ENCODE measurements at regions not wholly inside any gene's neighbourhood (a gene's known extent, or its start where the extent isn't known, plus 50 kb on each side); places are given as distances from the start of the nearest gene placed in this dataset.

DNA sequence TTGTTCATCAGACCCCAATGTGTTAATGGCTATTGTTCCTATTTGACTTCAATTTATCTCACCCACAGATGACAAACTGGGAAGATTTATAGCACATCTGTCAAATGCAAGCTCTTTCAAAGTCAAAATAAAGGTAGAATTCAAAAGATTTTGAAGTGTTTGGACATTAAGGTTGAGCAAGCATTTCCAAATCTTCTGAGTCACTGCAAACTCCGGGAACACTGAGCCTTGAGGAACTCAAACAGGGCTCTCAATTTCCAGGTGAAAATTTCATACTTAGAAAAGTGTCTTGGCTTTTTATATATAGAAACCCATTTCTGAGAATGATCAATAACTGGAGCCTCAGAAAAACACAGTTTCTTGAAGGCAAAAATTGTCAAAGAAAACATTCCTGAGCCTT is 199.5 kb upstream of the IGFBP7 start:
- no peak overlapping the region for H3K18ac ChIP-seq (ENCODE audit: low read length)
- H3K23ac ChIP-seq (ENCODE audit: low read length): no peak overlapping the region
- no peaks in the 10 kb centered on the region for H3K27me3 ChIP-seq (ENCODE audit: insufficient read depth, low read length)
- H3K4me2 ChIP-seq (ENCODE audit: low read length): no peak overlapping the region
- H2AK5ac ChIP-seq (ENCODE audit: low read length): no peak overlapping the region
- peaks cover 5% of the 10 kb centered on the region in 2 experiments for H3K4me1 ChIP-seq (ENCODE audit: control insufficient read depth in 1 of 2, insufficient read depth in 2 of 2, low read length in 2 of 2)
- H3K36me3 ChIP-seq (ENCODE audit: control insufficient read depth in 1 of 2, insufficient read depth in 2 of 2, low read length in 2 of 2): no peaks in the 10 kb centered on the region
- no peak overlapping the region for H4K12ac ChIP-seq (ENCODE audit: low read depth, low read length)
- no peak overlapping the region for H4K91ac ChIP-seq (ENCODE audit: low read depth, low read length)
- H2BK12ac ChIP-seq (ENCODE audit: low read length): no peak overlapping the region
- H2BK120ac ChIP-seq (ENCODE audit: insufficient read depth, low read length, poor library complexity): no peak overlapping the region
- no CpG with 5 or more reads among the region's 1 CpG for WGBS (ENCODE audit: extremely low coverage, insufficient coverage, insufficient read length)
- peaks cover 3% of the 10 kb centered on the region for H3K79me1 ChIP-seq (ENCODE audit: low read length)
- H4K8ac ChIP-seq (ENCODE audit: low read depth, low read length): no peak overlapping the region
- peak; percentile 42 to 82 for DNase-seq
- no peak overlapping the region for H3K4me3 ChIP-seq (ENCODE audit: low read depth, low read length)
- H3K14ac ChIP-seq (ENCODE audit: low read length): no peak overlapping the region
- no peaks in the 10 kb centered on the region for H3K9me3 ChIP-seq (ENCODE audit: insufficient read depth, low read depth, low read length)
- no peak overlapping the region for H2BK5ac ChIP-seq (ENCODE audit: low read depth, low read length, poor library complexity)
- H2AFZ ChIP-seq (ENCODE audit: insufficient read depth, low read length, poor library complexity): no peak overlapping the region
- H3K9ac ChIP-seq (ENCODE audit: low read length): no peak overlapping the region
- no peak overlapping the region for H3K27ac ChIP-seq (ENCODE audit: low read depth, low read length)
- H3K79me2 ChIP-seq (ENCODE audit: control insufficient read depth, insufficient read depth, low read length, poor library complexity): no peaks in the 10 kb centered on the region
- H3K4ac ChIP-seq (ENCODE audit: low read depth, low read length): no peak overlapping the region

DNA sequence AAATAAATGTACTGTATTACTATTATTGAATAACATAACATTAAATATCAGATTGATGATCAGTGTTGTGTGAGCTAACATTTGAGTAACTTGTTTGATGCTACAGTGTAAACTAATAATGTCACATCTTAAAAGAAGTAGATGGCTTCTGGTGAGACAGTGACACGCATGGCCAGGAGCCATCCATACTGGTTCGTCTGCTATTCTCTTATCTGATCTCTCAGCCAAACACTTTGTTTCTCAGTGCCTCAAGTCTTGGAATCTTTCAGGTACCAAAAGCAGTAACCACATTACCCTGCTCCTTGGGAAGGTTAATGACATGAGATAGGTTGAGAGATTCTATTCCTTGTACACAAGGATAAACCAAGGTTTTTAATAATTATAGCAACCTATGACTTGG is 198.1 kb upstream of the IGFBP7 start:
- Histone ChIP-seq H3K79me1 (ENCODE audit: low read length) (peaks cover 3% of the 10 kb centered on the region), H3K9me3 (ENCODE audit: insufficient read depth, low read depth, low read length) (no peaks in the 10 kb centered on the region)

DNA sequence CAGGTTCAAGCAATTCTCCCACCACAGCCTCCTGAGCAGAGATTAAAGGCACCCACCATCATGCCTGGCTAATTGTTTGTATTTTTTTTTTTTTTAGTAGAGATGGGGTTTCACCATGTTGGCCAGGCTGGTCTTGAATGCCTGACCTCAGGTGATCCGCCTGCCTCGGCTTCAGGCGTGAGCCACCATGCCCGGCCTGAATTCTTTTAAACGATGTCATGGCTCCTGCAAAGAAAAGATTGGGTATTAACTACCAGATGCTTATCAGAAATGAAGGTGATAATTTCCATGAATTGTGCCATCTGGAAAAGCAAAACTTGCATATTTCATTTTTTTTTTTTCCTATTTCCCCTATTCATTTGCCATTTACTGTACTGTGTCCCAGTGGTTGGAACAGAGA is 195.7 kb upstream of the IGFBP7 start:
- Histone ChIP-seq H3K27me3 (ENCODE audit: insufficient read depth, low read length) (no peaks in the 10 kb centered on the region), H3K27ac (ENCODE audit: low read depth, low read length) (no peak overlapping the region), H2BK120ac (ENCODE audit: insufficient read depth, low read length, poor library complexity) (no peak overlapping the region), H3K36me3 (ENCODE audit: control insufficient read depth in 1 of 2, insufficient read depth in 2 of 2, low read length in 2 of 2) (no peaks in the 10 kb centered on the region), H3K23ac (ENCODE audit: low read length) (no peak overlapping the region), H3K79me1 (ENCODE audit: low read length) (no peaks in the 10 kb centered on the region), H2BK12ac (ENCODE audit: low read length) (no peak overlapping the region), H3K79me2 (ENCODE audit: control insufficient read depth, insufficient read depth, low read length, poor library complexity) (no peaks in the 10 kb centered on the region), H2BK5ac (ENCODE audit: low read depth, low read length, poor library complexity) (no peak overlapping the region), H3K9me3 (ENCODE audit: insufficient read depth, low read depth, low read length) (peaks cover 2% of the 10 kb centered on the region), H4K91ac (ENCODE audit: low read depth, low read length) (no peak overlapping the region), H4K12ac (ENCODE audit: low read depth, low read length) (no peak overlapping the region), H3K4me3 (ENCODE audit: low read depth, low read length) (no peak overlapping the region), H3K14ac (ENCODE audit: low read length) (no peak overlapping the region), H3K4me1 (ENCODE audit: control insufficient read depth in 1 of 2, insufficient read depth in 2 of 2, low read length in 2 of 2) (peaks cover 4 to 6% of the 10 kb centered on the region in 2 experiments), H2AFZ (ENCODE audit: insufficient read depth, low read length, poor library complexity) (no peak overlapping the region), H2AK5ac (ENCODE audit: low read length) (no peak overlapping the region), H3K9ac (ENCODE audit: low read length) (no peak overlapping the region), H3K4ac (ENCODE audit: low read depth, low read length) (no peak overlapping the region), H3K18ac (ENCODE audit: low read length) (no peak overlapping the region), H4K8ac (ENCODE audit: low read depth, low read length) (no peak overlapping the region), H3K4me2 (ENCODE audit: low read length) (no peak overlapping the region)
- WGBS (ENCODE audit: extremely low coverage, insufficient coverage, insufficient read length): no CpG with 5 or more reads among the region's 5 CpGs
- DNase-seq: peak; percentile 83 to 88

More for the DNA sequence above, 198.1 kb upstream of the IGFBP7 start:
- peak; percentile 58 to 69 for DNase-seq
- no peak overlapping the region for H2BK12ac ChIP-seq (ENCODE audit: low read length)
- no peak overlapping the region for H3K4me2 ChIP-seq (ENCODE audit: low read length)
- H4K91ac ChIP-seq (ENCODE audit: low read depth, low read length): no peak overlapping the region
- H2AK5ac ChIP-seq (ENCODE audit: low read length): no peak overlapping the region
- no peak overlapping the region for H3K18ac ChIP-seq (ENCODE audit: low read length)
- peaks cover 5% of the 10 kb centered on the region in 2 experiments for H3K4me1 ChIP-seq (ENCODE audit: control insufficient read depth in 1 of 2, insufficient read depth in 2 of 2, low read length in 2 of 2)
- no peak overlapping the region for H3K14ac ChIP-seq (ENCODE audit: low read length)
- no CpG with 5 or more reads among the region's 2 CpGs for WGBS (ENCODE audit: extremely low coverage, insufficient coverage, insufficient read length)
- H2AFZ ChIP-seq (ENCODE audit: insufficient read depth, low read length, poor library complexity): no peak overlapping the region
- no peak overlapping the region for H2BK5ac ChIP-seq (ENCODE audit: low read depth, low read length, poor library complexity)
- no peak overlapping the region for H4K8ac ChIP-seq (ENCODE audit: low read depth, low read length)
- no peak overlapping the region for H3K9ac ChIP-seq (ENCODE audit: low read length)
- no peak overlapping the region for H2BK120ac ChIP-seq (ENCODE audit: insufficient read depth, low read length, poor library complexity)
- H3K27me3 ChIP-seq (ENCODE audit: insufficient read depth, low read length): no peaks in the 10 kb centered on the region
- H3K27ac ChIP-seq (ENCODE audit: low read depth, low read length): no peak overlapping the region
- H3K4me3 ChIP-seq (ENCODE audit: low read depth, low read length): no peak overlapping the region
- no peak overlapping the region for H4K12ac ChIP-seq (ENCODE audit: low read depth, low read length)
- no peak overlapping the region for H3K23ac ChIP-seq (ENCODE audit: low read length)
- no peaks in the 10 kb centered on the region for H3K36me3 ChIP-seq (ENCODE audit: control insufficient read depth in 1 of 2, insufficient read depth in 2 of 2, low read length in 2 of 2)
- H3K4ac ChIP-seq (ENCODE audit: low read depth, low read length): no peak overlapping the region
- no peaks in the 10 kb centered on the region for H3K79me2 ChIP-seq (ENCODE audit: control insufficient read depth, insufficient read depth, low read length, poor library complexity)

DNA sequence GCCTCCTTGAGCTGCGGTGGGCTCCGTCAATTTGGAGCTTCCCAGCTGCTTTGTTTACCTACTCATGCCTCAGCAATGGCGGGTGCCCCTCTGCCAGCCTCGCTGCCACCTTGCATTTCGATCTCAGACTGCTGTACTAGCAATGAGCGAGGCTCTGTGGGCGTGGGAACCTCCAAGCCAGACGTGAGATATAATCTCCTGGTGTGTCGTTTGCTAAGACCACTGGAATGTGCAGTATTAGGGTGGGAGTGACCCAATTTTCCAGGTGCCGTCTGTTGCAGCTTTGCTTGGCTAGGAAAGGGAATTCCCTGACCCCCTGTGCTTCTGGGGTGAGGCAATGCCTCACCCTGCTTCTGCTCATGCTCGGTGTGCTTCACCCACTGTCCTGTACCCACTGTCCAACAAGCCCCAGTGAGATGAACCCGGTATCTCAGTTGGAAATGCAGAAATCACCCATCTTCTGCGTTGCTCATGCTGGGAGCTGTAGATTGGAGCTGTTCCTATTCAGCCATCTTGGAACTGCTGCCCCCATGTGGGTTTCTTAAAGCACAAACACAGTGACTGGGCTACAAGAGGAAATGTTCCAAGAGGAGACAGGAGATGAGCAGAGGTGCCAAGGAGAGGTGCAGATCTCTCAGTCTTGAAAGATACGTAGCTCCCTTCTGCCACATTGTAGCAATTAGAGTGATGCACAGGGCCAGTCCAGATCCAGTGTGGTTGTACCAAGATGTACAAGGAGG is 193.0 kb upstream of the IGFBP7 start:
- no peaks in the 10 kb centered on the region for H3K27me3 ChIP-seq (ENCODE audit: insufficient read depth, low read length)

More for the DNA sequence above, 193.0 kb upstream of the IGFBP7 start:
- H3K4ac ChIP-seq (ENCODE audit: low read depth, low read length): no peak overlapping the region
- H2BK120ac ChIP-seq (ENCODE audit: insufficient read depth, low read length, poor library complexity): no peak overlapping the region
- no peaks in the 10 kb centered on the region for H3K36me3 ChIP-seq (ENCODE audit: control insufficient read depth in 1 of 2, insufficient read depth in 2 of 2, low read length in 2 of 2)
- no peak overlapping the region for H3K4me3 ChIP-seq (ENCODE audit: low read depth, low read length)
- no peak overlapping the region for H3K27ac ChIP-seq (ENCODE audit: low read depth, low read length)
- H2BK5ac ChIP-seq (ENCODE audit: low read depth, low read length, poor library complexity): no peak overlapping the region
- H3K18ac ChIP-seq (ENCODE audit: low read length): no peak overlapping the region
- H4K91ac ChIP-seq (ENCODE audit: low read depth, low read length): no peak overlapping the region
- H4K12ac ChIP-seq (ENCODE audit: low read depth, low read length): no peak overlapping the region
- H4K8ac ChIP-seq (ENCODE audit: low read depth, low read length): no peak overlapping the region
- H2BK12ac ChIP-seq (ENCODE audit: low read length): no peak overlapping the region
- no peak overlapping the region for H3K9ac ChIP-seq (ENCODE audit: low read length)
- H3K4me2 ChIP-seq (ENCODE audit: low read length): no peak overlapping the region
- peaks cover 9% of the 10 kb centered on the region for H3K9me3 ChIP-seq (ENCODE audit: insufficient read depth, low read depth, low read length)
- DNase-seq: no peak
- H3K4me1 ChIP-seq (ENCODE audit: control insufficient read depth in 1 of 2, insufficient read depth in 2 of 2, low read length in 2 of 2): peaks cover 4 to 6% of the 10 kb centered on the region in 2 experiments
- no peak overlapping the region for H2AK5ac ChIP-seq (ENCODE audit: low read length)
- no CpG with 5 or more reads among the region's 14 CpGs for WGBS (ENCODE audit: extremely low coverage, insufficient coverage, insufficient read length)
- no peak overlapping the region for H3K23ac ChIP-seq (ENCODE audit: low read length)
- no peak overlapping the region for H3K14ac ChIP-seq (ENCODE audit: low read length)
- no peak overlapping the region for H2AFZ ChIP-seq (ENCODE audit: insufficient read depth, low read length, poor library complexity)
- H3K79me2 ChIP-seq (ENCODE audit: control insufficient read depth, insufficient read depth, low read length, poor library complexity): no peaks in the 10 kb centered on the region
- H3K79me1 ChIP-seq (ENCODE audit: low read length): no peaks in the 10 kb centered on the region

Measured in trophoblast cell (in vitro differentiated cells and primary cell).